ENCODE measurements at regions not wholly inside any gene's neighbourhood (a gene's known extent, or its start where the extent isn't known, plus 50 kb on each side); places are given as distances from the start of the nearest gene placed in this dataset.
A peak's percentile ranks its signal among the peaks of the same experiment; 100 is the strongest.

GRCh38 chr1:232223887-232224286, 406.0 kb downstream of the SIPA1L2 start:
- DNase-seq, result no peak

- no peak for DNase-seq
Observed at GRCh38 chr1:232223183-232223708, 406.7 kb downstream of the SIPA1L2 start.

- no peak for DNase-seq
Observed at GRCh38 chr1:232222614-232223013, 407.3 kb downstream of the SIPA1L2 start.

GRCh38 chr1:232221802-232222499, 408.0 kb downstream of the SIPA1L2 start:
- DNase-seq, result no peak

GRCh38 chr1:232218955-232219865, 410.7 kb downstream of the SIPA1L2 start:
- DNase-seq, result no peak

GRCh38 chr1:232213928-232214327, 416.0 kb downstream of the SIPA1L2 start:
- DNase-seq, result no peak

- no peak for DNase-seq
Observed at GRCh38 chr1:232212253-232212652, 417.7 kb downstream of the SIPA1L2 start.

- DNase-seq, result no peak
Observed at GRCh38 chr1:232211149-232211548, 418.8 kb downstream of the SIPA1L2 start.

- no peak for DNase-seq
Observed at GRCh38 chr1:232209357-232209756, 420.6 kb downstream of the SIPA1L2 start.

GRCh38 chr1:232207073-232207866, 422.7 kb downstream of the SIPA1L2 start:
- peak; percentile 59 for DNase-seq

GRCh38 chr1:232204269-232204668, 425.7 kb downstream of the SIPA1L2 start:
- no peak for DNase-seq

- no peak for DNase-seq
Observed at GRCh38 chr1:232201024-232201423, 428.9 kb downstream of the SIPA1L2 start.

- DNase-seq, result no peak
Observed at GRCh38 chr1:232196042-232196441, 433.9 kb downstream of the SIPA1L2 start.

- DNase-seq, result no peak
Observed at GRCh38 chr1:232194424-232194823, 435.5 kb downstream of the SIPA1L2 start.

GRCh38 chr1:232193451-232193783, 436.5 kb downstream of the SIPA1L2 start:
- DNase-seq, result no peak

- DNase-seq, result no peak
Observed at GRCh38 chr1:232192781-232193450, 437.0 kb downstream of the SIPA1L2 start.

GRCh38 chr1:232191560-232191959, 438.4 kb downstream of the SIPA1L2 start:
- DNase-seq, result no peak

GRCh38 chr1:232188318-232188717, 441.6 kb downstream of the SIPA1L2 start:
- DNase-seq, result no peak

GRCh38 chr1:232186931-232187330, 443.0 kb downstream of the SIPA1L2 start:
- no peak for DNase-seq

GRCh38 chr1:232184561-232185530, 445.1 kb downstream of the SIPA1L2 start:
- no peak for DNase-seq

- no peak for DNase-seq
Observed at GRCh38 chr1:232183802-232184201, 446.1 kb downstream of the SIPA1L2 start.
